GM19238 (cell line): ENCODE measurements at regions not wholly inside any gene's neighbourhood (a gene's known extent, or its start where the extent isn't known, plus 50 kb on each side); places are given as distances from the start of the nearest gene placed in this dataset.
"Not testable (repeated sequence)": the region's sequence is repeated elsewhere in the genome, so short reads cannot be mapped to it uniquely, and the experiment has no call there.

ENCODE experiments used
- DNase-seq: peaks from one replicate; pipeline ENCODE4 v3.0.0; 2011; ENCODE audit warnings: low spot score; ENCODE audit not compliant: insufficient read length

DNA sequence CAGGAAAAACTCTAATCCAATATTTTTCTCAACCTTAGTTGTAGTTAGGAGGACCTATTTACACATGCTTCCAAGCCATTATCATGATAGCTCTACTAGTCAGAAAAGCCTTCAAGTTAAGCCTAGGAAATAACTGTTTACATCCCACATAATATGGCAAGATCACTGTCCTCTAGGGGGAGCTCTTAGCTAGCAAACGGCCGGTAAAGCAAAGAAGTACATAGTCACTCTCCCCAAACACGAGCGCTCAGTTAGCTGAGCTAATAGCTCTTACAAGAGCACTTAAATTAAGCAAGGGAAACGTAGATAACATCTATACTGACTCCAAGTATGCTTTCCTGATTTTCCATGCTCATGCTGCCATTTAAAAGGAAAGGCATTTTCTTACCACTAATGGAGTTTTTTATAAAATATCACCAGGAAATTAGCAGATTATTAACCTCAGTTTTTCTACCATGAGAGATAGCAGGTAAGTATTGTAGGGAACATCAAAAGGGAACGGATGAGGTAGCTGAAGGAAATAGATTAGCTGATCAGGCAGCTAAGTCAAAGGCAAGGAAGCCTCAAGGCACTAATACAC is 100.6 kb upstream of the PABPC3 start:
- DNase-seq = peak; percentile 44

DNA sequence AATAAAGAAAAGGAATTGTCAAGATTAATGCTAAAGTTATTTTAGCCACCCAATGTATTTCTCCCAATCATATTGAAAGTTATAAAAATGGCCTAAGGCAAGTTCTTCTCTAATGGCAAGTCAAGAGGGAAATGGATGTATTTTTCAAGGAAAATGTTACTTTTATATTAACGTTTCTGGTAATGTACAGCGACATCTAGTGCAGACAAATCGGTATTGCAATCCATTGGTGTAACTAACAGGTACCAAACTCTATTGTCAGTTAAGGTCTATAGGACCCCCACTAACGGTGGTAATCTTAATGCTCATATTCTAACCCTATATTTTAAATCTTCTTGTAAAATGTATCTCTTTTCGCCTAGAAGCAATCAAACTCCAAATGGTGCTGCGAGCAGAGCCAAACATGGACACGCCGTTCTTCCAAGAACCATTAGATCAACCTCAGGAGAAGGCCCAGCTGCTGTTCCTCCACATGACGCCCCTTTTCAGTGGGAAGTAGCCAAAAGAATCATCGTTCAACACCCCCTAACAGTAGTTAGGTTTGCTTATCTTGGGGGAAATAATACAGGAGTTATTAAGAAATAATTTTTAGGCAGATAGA is 98.5 kb upstream of the PABPC3 start:
- DNase-seq = no peak

- DNase-seq = no peak
Observed at GRCh38 chr13:24998433-24998832, 97.5 kb upstream of the PABPC3 start.

- no peak for DNase-seq
Observed at GRCh38 chr13:25001476-25002206, 94.3 kb upstream of the PABPC3 start.

DNA sequence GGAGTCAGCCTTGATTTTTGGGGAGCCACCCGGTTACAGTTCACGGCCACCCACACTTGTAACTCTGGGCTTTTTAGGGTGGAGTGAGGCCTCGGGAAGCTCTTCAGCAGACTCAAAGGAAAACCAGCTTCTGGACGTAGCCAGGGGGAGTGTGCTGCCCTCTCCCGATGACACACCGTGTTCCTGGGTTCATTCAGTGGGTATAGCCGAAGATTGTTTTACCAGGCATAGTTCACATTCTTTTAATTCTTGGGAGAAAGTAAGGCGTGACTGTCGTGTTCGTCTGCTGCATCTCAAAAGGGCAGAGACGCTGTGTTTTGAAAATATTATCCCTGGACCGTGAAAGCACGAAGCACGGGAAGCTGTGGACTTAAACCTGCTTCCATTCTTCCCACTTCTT is 93.6 kb upstream of the PABPC3 start:
- not testable (repeated sequence) for DNase-seq

- DNase-seq = not testable (repeated sequence)
Observed at GRCh38 chr13:25004489-25004888, 91.4 kb upstream of the PABPC3 start.

DNA sequence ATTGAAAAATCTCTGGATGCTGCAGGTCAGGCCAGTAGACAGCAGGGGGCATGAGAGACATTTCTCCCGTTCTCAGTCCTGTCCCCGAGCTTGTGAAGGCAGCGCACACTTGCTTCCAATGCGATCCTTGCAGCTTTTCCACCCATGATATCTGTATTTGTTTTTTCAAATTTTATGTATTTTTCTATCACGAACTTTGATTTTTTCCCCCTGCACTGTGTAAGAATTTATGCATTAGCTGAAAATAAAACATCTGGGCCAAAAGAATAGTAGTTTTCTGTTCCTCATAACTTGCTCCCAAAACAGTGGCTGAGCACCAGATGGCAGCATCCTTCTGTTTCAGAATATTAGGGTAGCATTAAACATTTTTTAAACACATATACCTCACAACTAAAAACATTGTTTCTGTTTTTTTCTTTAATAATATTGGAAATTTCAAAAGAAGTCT is 90.9 kb upstream of the PABPC3 start:
- not testable (repeated sequence) for DNase-seq

DNA sequence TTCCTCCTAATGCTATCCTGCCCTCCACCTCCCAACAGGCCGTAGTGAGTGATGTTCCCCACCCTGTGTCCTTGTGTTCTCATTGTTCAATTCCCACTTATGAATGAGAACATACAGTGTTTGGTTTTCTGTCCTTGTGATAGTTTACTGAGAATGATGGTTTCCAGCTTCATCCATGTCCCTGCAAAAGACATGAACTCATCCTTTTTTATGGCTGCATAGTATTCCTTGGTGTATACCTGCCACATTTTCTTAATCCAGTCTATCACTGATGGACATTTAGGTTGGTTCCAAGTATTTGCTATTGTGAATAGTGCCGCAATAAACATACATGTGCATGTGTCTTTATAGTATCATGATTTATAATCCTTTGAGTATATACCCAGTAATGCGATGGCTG is 88.5 kb upstream of the PABPC3 start:
- DNase-seq = not testable (repeated sequence)

- not testable (repeated sequence) for DNase-seq
Observed at GRCh38 chr13:25014398-25014973, 81.5 kb upstream of the PABPC3 start.

DNA sequence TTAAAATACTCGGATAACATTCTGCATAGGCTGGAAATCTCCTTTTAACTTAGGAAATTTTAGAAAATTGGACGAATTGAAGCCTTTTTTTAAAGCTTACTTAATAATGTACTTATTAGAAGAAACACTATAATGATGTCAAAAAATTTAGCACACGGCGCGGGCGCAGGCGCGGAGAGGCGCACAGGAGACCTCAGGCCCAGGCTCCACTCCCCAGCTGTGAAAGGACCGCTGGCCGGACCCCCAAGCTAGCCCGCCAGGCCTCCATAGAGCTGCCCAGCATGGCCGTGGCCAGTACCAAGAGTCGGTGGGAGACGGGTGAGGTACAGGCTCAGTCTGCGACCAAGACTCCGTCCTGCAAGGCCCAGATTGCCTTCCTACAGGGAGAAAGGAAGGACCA is 78.8 kb upstream of the PABPC3 start:
- DNase-seq = not testable (repeated sequence)

- not testable (repeated sequence) for DNase-seq
Observed at GRCh38 chr13:25017808-25018728, 77.9 kb upstream of the PABPC3 start.

DNA sequence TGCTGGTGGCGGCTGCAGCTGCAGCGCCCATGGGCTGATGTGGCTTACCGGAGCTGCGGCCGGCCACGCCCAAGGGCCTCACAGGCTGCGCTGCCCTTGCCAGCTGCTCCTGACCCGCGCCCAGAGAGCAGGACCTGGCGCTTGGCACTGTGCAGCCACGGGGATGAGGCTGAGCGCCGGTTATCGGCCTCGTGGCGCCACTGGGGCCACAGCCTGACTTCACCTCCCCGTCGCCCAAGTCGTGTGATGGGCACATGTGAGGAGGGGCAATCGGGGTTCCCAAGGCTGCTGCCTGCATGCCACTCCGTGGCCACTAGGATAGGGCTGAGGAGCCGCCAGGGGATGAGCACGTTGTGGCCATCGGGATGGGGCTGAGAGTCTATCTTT is 77.2 kb upstream of the PABPC3 start:
- DNase-seq = no peak

GRCh38 chr13:25019741-25020140 is 76.2 kb upstream of the PABPC3 start:
- DNase-seq = not testable (repeated sequence)

GRCh38 chr13:25024175-25024574 is 71.8 kb upstream of the PABPC3 start:
- no peak for DNase-seq

DNA sequence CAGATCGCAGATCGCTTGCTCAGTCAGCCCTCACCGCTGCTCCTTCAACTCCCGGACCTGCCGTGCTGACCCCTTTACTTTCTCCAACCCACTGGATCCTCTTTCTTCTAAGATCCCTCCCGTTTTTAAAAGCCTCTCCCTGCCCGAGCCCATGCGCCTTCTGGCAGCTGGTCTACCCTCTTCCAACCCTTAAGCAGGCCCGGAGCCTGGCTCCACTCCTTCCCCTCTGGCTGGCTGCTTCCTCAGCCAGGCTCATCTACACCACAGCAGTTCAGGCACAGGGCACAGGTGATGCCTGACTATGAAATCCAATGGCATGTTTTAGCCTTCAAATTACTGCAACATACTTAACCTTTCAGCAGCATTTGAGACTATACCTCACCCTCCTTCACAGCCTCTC is 63.8 kb upstream of the PABPC3 start:
- DNase-seq = no peak

DNA sequence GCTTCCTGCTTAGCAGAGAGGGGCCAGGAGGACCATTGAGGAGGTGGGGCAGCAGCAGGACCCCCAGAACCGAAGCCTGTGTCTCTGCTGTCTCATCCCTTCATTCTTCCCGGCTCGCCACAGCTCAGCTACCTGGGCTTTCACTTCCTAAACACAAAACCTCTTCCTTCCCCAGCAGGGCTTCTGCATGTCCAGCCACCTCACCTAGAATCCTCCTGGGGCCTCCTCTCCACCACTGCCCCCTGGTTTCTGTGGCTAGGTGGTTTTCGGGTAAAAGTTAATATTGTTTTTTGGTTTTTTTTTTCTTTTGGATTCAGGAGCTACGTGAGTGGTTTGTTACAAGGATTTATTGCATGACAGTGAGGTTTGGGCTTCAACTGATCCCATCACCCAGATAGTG is 61.8 kb upstream of the PABPC3 start:
- no peak for DNase-seq

- peak; percentile 22 for DNase-seq
Observed at GRCh38 chr13:25037057-25037813, 58.7 kb upstream of the PABPC3 start.

- DNase-seq = no peak
Observed at GRCh38 chr13:25042151-25042865, 53.6 kb upstream of the PABPC3 start.

GRCh38 chr13:25044071-25044470 is 51.9 kb upstream of the PABPC3 start:
- DNase-seq = no peak
